Neural progenitor cell (in vitro differentiated cells): ENCODE measurements at regions not wholly inside any gene's neighbourhood (a gene's known extent, or its start where the extent isn't known, plus 50 kb on each side); places are given as distances from the start of the nearest gene placed in this dataset.

Experiments
- CTCF ChIP-seq: fragments of 200-600 bp; sonication (generic); IDR thresholded peaks from 2 replicates; pipeline ENCODE4 v1.5.1; 2017; ENCODE audit warnings: antibody characterized with exemption, mild to moderate bottlenecking
- EZH2 ChIP-seq: fragments of 200-600 bp; sonication (generic); IDR thresholded peaks from 2 replicates; pipeline ENCODE4 v1.6.1; 2017; ENCODE audit warnings: antibody characterized with exemption, mild to moderate bottlenecking, moderate library complexity

DNA sequence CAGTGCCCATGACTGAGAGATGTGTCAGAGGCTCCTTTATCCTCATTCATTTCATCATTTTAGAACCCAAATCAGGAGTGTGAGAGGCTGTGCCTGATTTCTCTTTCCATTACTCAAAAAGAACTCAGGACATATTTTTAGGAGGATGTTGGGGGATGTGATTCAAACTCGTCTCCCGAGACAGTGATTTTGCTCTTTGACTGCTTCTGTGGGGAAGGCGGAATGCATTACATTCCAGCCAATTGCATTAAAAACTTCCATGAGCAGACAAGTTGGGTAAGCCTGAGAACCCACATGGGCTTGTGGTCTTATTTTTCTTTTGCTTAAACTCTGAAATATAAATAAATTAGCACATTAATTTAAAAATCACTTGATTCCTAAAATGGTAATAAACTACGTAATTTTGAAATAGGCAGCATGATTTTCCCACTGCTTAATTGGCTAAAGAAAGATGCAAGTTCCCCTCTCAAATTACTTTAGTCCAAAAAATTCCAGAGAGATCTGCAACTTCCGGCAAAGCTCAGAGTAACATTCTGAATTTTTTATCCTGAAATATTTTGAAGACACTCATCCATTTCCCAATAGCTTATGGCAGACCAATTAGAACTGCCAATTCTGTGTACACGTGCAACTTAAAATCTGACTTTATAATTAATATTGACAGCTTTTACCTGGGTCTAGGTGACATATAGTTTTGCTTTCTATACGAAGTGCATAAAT, 185.6 kb downstream of the C7orf25 start:
- TF ChIP-seq CTCF (no peak), EZH2 (no peak)
